Keratinocyte (primary cell): ENCODE measurements at regions not wholly inside any gene's neighbourhood (a gene's known extent, or its start where the extent isn't known, plus 50 kb on each side); places are given as distances from the start of the nearest gene placed in this dataset.

ENCODE experiments used
- DNase-seq: peaks from one replicate; pipeline ENCODE4 v3.0.0-alpha.2; 2011; ENCODE audit warnings: low read depth, missing footprints, low spot score
- FAIRE-seq: peaks from 2 replicates; lab custom pipeline; 2011; peaks lifted over from hg19 to GRCh38; lab: Jason Lieb, UNC
- H2AFZ ChIP-seq: 2 replicates; pipeline ENCODE4 v1.6.0; 2012; ENCODE audit warnings: low read length, control low read depth, inconsistent platforms; ENCODE audit not compliant: control insufficient read depth
- H3K27ac ChIP-seq: 2 replicates; pipeline ENCODE4 v1.5.1; 2011; ENCODE audit warnings: low read length; ENCODE audit not compliant: control insufficient read depth, insufficient read depth
- H3K27me3 ChIP-seq: 3 replicates; pipeline ENCODE4 v1.6.0; 2011; ENCODE audit warnings: low read length; ENCODE audit not compliant: control insufficient read depth, insufficient read depth; ENCODE audit errors: extremely low read depth
- H3K36me3 ChIP-seq, 2 experiments: 2 replicates in 1 of 2; 3 replicates in 1 of 2; pipeline ENCODE4 v1.5.1; 2011; ENCODE audit warnings: low read length in 2 of 2, mild to moderate bottlenecking in 1 of 2; ENCODE audit not compliant: control insufficient read depth in 2 of 2, insufficient read depth in 2 of 2; ENCODE audit errors: extremely low read depth in 1 of 2
- H3K4me1 ChIP-seq: 3 replicates; pipeline ENCODE4 v1.5.1; 2011; ENCODE audit warnings: low read length; ENCODE audit not compliant: control insufficient read depth, insufficient read depth; ENCODE audit errors: extremely low read depth
- H3K4me2 ChIP-seq: 3 replicates; pipeline ENCODE4 v1.6.0; 2011; ENCODE audit warnings: low read depth, low read length; ENCODE audit not compliant: control insufficient read depth, insufficient read depth; ENCODE audit errors: extremely low read depth
- H3K4me3 ChIP-seq, 3 experiments: fragments of 200-600 bp in 1 of 3; sonication (generic) in 1 of 3; 2 replicates in 2 of 3; 3 replicates in 1 of 3; pipeline ENCODE4 v1.5.1; 2011 to 2016; ENCODE audit warnings: low read length in 3 of 3, mild to moderate bottlenecking in 3 of 3, control low read depth in 2 of 3, inconsistent platforms in 1 of 3, low read depth in 1 of 3, mixed read lengths in 1 of 3, mixed run types in 1 of 3, moderate library complexity in 1 of 3; ENCODE audit not compliant: control insufficient read depth in 2 of 3, insufficient read depth in 2 of 3; ENCODE audit errors: extremely low read depth in 1 of 3
- H3K79me2 ChIP-seq: 2 replicates; pipeline ENCODE4 v1.6.0; 2012; ENCODE audit warnings: low read length; ENCODE audit not compliant: control insufficient read depth, insufficient read depth
- H3K9ac ChIP-seq: 3 replicates; pipeline ENCODE4 v1.6.0; 2011; ENCODE audit warnings: low read length; ENCODE audit not compliant: control insufficient read depth, insufficient read depth; ENCODE audit errors: extremely low read depth
- H3K9me1 ChIP-seq: 3 replicates; pipeline ENCODE4 v1.6.0; 2011; ENCODE audit warnings: low read length; ENCODE audit not compliant: control insufficient read depth, insufficient read depth; ENCODE audit errors: extremely low read depth
- H3K9me3 ChIP-seq: 2 replicates; pipeline ENCODE4 v1.5.1; 2012; ENCODE audit warnings: low read depth, low read length; ENCODE audit not compliant: control insufficient read depth
- H4K20me1 ChIP-seq: 3 replicates; pipeline ENCODE4 v1.6.0; 2011; ENCODE audit warnings: low read length; ENCODE audit not compliant: control insufficient read depth, insufficient read depth; ENCODE audit errors: extremely low read depth
- EZH2 ChIP-seq: IDR thresholded peaks from one replicate; pipeline ENCODE4 v1.6.1; 2012; ENCODE audit warnings: inconsistent platforms, mild to moderate bottlenecking, low read length, moderate library complexity
- dilution Hi-C: fragments of 300-500 bp; cut with MboI; formaldehyde crosslinking; loops from one replicate; pipeline ENCODE4 v1.7.0; 2020; ENCODE audit warnings: low sequenced_read_pairs; ENCODE audit not compliant: extremely low pct_ligation_motif_present
- TF ChIP-seq, protein P1 (sequence below), 3 experiments: IDR thresholded peaks in 1 of 3; conservative IDR thresholded peaks in 1 of 3; optimal IDR thresholded peaks in 1 of 3; 2 replicates in 2 of 3; 3 replicates in 1 of 3; pipeline versions ENCODE3 to v1.5.1; 2011; ENCODE audit warnings: low read length in 3 of 3, mild to moderate bottlenecking in 3 of 3, moderate library complexity in 2 of 3, control low read depth in 1 of 3, inconsistent platforms in 1 of 3; ENCODE audit not compliant: insufficient read depth in 2 of 3; ENCODE audit errors: extremely low read depth in 1 of 3

DNA sequence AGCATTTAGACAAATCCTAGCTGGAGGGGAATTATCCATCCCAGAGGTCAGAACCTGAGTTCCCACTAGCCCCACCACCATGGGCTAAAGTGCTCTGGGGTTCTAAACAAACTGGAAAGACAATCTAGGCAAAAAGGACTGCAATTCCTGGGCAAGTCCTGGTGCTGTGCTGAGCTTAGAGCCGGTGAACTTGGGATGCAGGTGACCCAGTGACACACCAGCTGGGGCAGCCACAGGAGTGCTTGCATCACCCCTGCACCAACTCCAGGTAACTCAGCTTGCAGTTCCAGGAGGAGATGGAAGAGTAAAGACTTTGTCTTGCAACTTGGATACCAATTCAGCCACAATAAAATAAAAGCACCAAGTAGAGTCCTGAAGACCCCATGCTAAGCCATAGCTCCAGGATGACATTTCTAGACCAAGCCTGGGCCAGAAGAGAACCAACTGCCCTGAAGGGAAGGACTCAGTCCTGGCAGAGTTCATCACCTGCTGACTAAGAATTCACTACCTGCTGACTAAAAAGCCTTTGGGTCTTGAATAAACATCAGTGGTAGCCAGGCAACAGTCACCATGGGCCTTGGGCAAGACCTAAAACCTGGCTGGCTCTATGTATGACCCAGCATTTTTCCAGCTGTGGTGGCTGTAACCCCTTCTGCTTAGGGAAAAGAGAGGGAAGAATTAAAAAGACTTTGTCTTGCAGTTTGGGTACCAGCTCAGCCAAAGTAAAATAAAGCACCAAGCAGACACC lies 223.4 kb upstream of the DIO2 start:
- no peaks in the 10 kb centered on the region for H3K36me3 ChIP-seq
- no peaks in the 10 kb centered on the region for H3K9me3 ChIP-seq
- H4K20me1 ChIP-seq, result no peaks in the 10 kb centered on the region
- H3K9ac ChIP-seq, result no peak overlapping the region
- H3K27ac ChIP-seq, result peak overlapping the region; percentile 25
- dilution Hi-C loops, result no loop called here
- H2AFZ ChIP-seq, result no peak overlapping the region
- DNase-seq, result peak; percentile 64
- H3K9me1 ChIP-seq, result no peaks in the 10 kb centered on the region
- H3K4me3 ChIP-seq, result no peak overlapping the region
- TF ChIP-seq, protein P1, sequence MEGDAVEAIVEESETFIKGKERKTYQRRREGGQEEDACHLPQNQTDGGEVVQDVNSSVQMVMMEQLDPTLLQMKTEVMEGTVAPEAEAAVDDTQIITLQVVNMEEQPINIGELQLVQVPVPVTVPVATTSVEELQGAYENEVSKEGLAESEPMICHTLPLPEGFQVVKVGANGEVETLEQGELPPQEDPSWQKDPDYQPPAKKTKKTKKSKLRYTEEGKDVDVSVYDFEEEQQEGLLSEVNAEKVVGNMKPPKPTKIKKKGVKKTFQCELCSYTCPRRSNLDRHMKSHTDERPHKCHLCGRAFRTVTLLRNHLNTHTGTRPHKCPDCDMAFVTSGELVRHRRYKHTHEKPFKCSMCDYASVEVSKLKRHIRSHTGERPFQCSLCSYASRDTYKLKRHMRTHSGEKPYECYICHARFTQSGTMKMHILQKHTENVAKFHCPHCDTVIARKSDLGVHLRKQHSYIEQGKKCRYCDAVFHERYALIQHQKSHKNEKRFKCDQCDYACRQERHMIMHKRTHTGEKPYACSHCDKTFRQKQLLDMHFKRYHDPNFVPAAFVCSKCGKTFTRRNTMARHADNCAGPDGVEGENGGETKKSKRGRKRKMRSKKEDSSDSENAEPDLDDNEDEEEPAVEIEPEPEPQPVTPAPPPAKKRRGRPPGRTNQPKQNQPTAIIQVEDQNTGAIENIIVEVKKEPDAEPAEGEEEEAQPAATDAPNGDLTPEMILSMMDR (optimal IDR thresholded peaks at IDR 0.05 in 1 of 3, IDR thresholded peaks at IDR 0.05 in 1 of 3, conservative IDR thresholded peaks at IDR 0.05 in 1 of 3; ENCODE audit: extremely low read depth in 1 of 3, insufficient read depth in 2 of 3, low read length in 3 of 3), result no peak
- no peak for TF ChIP-seq EZH2
- H3K79me2 ChIP-seq, result no peaks in the 10 kb centered on the region
- H3K4me1 ChIP-seq, result peaks cover 13% of the 10 kb centered on the region
- H3K4me2 ChIP-seq, result no peak overlapping the region
- H3K27me3 ChIP-seq, result no peaks in the 10 kb centered on the region
- FAIRE-seq, result peak; percentile 79

DNA sequence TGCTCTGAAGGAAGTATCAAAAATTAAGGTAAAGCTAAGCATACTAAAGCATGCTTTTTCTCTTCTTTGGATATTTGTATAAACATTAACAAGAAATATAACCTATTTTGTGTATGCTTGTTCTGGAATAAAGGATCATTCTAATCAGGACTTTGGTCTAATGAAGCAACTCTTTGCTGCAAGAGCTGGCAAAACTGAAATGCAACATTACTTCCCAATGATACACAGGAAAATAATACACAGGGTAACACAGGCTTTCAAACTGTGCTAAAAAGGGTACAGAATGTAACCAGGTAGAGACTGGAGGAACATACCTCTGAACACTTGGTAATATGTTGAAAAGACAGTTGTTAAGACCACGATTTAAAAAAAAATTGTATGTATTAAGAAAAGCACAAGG lies 222.5 kb upstream of the DIO2 start:
- no peak for DNase-seq
- Histone ChIP-seq H3K4me2 (no peak overlapping the region), H3K9ac (no peak overlapping the region), H2AFZ (no peak overlapping the region), H3K4me1 (peaks cover 13% of the 10 kb centered on the region), H3K9me1 (no peaks in the 10 kb centered on the region), H4K20me1 (no peaks in the 10 kb centered on the region), H3K27ac (no peak overlapping the region), H3K36me3 (no peaks in the 10 kb centered on the region), H3K4me3 (no peak overlapping the region), H3K79me2 (no peaks in the 10 kb centered on the region), H3K27me3 (no peaks in the 10 kb centered on the region), H3K9me3 (no peaks in the 10 kb centered on the region)
- TF ChIP-seq, protein P1 (optimal IDR thresholded peaks at IDR 0.05 in 1 of 3, IDR thresholded peaks at IDR 0.05 in 1 of 3, conservative IDR thresholded peaks at IDR 0.05 in 1 of 3; ENCODE audit: extremely low read depth in 1 of 3, insufficient read depth in 2 of 3, low read length in 3 of 3), result no peak
- no peak for TF ChIP-seq EZH2
- no peak for FAIRE-seq
- dilution Hi-C loops, result no loop called here
